Bronchial epithelial cell (primary cell): ENCODE measurements at regions not wholly inside any gene's neighbourhood (a gene's known extent, or its start where the extent isn't known, plus 50 kb on each side); places are given as distances from the start of the nearest gene placed in this dataset.

ENCODE experiments used
- DNase-seq: peaks from one replicate; pipeline ENCODE4 v3.0.0-alpha.2; 2010; ENCODE audit warnings: low read depth
- FAIRE-seq: peaks from 2 replicates; lab custom pipeline; 2011; peaks lifted over from hg19 to GRCh38; lab: Jason Lieb, UNC
- H3K27me3 ChIP-seq: 2 replicates; pipeline ENCODE4 v1.5.1; 2011; ENCODE audit warnings: low read length; ENCODE audit not compliant: control insufficient read depth, insufficient read depth
- H3K36me3 ChIP-seq: 2 replicates; pipeline ENCODE4 v1.5.1; 2011; ENCODE audit warnings: low read length; ENCODE audit not compliant: control insufficient read depth, insufficient read depth
- H3K4me3 ChIP-seq: 2 replicates; pipeline ENCODE4 v1.5.1; 2011; ENCODE audit warnings: mild to moderate bottlenecking, low read depth, low read length, control low read depth
- TF ChIP-seq, protein P1 (sequence below): IDR thresholded peaks from 2 replicates; pipeline ENCODE4 v1.5.1; 2011; ENCODE audit warnings: mild to moderate bottlenecking, moderate library complexity, low read length, control low read depth, inconsistent platforms; ENCODE audit not compliant: insufficient read depth, severe bottlenecking

DNA sequence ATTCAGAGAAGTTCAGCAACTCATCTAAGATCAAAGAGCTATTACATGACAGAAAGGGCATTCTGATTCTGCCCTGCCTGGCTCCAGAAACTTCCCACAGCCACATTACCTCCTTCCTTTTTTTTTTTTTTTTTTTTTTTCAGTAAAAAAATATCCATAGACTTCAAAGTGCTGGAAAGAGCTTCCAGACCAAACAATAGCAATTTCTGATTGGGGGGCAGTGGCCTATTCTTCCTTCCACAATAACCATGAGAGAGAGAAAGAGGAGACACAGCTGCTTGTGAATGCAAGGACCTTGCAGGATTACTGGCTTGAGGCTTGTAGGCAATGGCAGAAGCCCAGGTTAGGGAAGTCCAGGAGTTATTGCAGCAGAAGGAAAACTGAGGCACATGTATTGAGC is 151.0 kb upstream of the TOX3 start:
- DNase-seq (no peak), FAIRE-seq (no peak)
- TF ChIP-seq, protein P1, sequence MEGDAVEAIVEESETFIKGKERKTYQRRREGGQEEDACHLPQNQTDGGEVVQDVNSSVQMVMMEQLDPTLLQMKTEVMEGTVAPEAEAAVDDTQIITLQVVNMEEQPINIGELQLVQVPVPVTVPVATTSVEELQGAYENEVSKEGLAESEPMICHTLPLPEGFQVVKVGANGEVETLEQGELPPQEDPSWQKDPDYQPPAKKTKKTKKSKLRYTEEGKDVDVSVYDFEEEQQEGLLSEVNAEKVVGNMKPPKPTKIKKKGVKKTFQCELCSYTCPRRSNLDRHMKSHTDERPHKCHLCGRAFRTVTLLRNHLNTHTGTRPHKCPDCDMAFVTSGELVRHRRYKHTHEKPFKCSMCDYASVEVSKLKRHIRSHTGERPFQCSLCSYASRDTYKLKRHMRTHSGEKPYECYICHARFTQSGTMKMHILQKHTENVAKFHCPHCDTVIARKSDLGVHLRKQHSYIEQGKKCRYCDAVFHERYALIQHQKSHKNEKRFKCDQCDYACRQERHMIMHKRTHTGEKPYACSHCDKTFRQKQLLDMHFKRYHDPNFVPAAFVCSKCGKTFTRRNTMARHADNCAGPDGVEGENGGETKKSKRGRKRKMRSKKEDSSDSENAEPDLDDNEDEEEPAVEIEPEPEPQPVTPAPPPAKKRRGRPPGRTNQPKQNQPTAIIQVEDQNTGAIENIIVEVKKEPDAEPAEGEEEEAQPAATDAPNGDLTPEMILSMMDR, result no peak
- Histone ChIP-seq H3K36me3 (no peaks in the 10 kb centered on the region), H3K4me3 (no peak overlapping the region), H3K27me3 (no peaks in the 10 kb centered on the region)

DNA sequence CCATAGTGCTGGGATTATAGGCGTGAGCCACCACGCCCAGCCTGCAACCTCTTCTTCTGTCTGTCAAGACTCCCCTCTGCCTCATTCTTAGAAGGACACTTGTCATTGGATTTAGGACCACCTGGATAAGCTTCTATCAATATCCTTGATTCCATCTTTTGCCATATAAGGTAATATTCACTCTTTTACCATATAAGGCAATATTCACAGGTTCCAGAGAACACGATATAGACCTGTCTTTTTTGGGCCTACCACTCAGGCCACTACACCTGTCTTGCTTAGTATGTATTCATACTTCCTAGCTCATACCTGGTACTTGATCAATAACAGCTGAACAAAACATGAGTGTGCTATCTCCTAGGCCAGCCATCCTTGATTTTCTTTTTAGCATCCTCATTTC is 149.2 kb upstream of the TOX3 start:
- Histone ChIP-seq H3K36me3 (no peaks in the 10 kb centered on the region), H3K4me3 (no peak overlapping the region), H3K27me3 (no peaks in the 10 kb centered on the region)
- TF ChIP-seq, protein P1, result no peak
- DNase-seq (no peak), FAIRE-seq (no peak)

DNA sequence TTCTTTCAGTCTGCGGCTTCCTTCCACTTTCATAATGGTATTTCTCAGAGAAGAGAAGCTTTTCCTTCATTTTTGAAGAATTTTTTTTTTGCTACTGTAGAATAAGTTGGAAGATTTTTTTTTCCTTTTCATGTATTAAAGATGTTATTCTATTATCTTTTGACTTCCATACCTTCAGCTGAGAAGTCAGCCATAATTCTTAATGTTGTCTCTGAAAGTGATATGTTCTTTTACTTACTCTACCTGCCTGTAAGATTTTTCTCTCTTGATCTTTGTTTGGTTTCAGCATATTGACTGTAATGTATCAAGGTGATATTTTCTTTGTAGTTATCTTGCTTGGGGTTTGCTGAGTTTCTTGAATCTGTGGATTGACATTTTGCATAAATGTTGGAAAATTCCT is 143.5 kb upstream of the TOX3 start:
- H3K4me3 ChIP-seq, result no peak overlapping the region
- no peaks in the 10 kb centered on the region for H3K27me3 ChIP-seq
- FAIRE-seq (no peak), DNase-seq (no peak)
- H3K36me3 ChIP-seq, result no peaks in the 10 kb centered on the region
- TF ChIP-seq, protein P1, result no peak

DNA sequence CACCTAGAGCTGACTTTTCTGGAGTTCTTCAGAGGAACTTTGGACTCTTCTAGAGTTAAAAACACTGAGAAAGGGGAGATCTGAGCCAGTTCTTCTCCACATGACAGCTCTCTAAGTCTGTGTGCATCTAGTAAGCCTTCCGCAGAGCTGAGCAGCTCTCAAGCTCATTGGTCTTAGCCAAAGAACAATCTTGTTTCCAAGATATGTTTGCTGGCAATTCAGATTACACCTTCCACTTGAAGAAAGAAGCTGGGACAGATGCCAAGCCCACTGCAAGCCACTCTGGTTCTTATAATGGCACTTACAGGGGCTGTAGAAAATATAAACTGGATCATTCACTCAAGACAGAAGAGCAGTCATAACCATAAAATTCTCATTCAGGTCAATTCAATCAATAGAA is 134.1 kb upstream of the TOX3 start:
- DNase-seq (no peak), FAIRE-seq (peak; percentile 18)
- Histone ChIP-seq H3K27me3 (no peaks in the 10 kb centered on the region), H3K36me3 (no peaks in the 10 kb centered on the region), H3K4me3 (no peak overlapping the region)
- TF ChIP-seq, protein P1, result no peak

DNA sequence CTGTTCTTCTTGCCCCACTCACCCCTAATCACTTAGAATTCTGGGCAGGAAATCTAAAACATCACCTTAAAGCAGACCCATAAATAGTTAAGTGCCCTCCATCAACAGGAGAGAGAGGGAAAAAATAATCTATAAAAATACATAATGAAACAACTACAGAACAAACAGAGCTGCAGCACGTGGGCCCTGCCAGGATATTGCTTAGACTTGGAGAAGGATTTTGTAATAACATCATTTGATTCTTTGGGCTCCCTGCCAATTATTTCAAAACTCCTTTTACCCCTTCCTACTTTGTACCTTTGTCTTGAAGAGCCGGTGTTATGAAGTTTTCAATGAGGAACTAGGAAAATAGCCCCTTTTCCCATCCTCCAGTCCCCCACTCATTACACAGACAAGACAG is 130.6 kb upstream of the TOX3 start:
- Histone ChIP-seq H3K4me3 (no peak overlapping the region), H3K36me3 (no peaks in the 10 kb centered on the region), H3K27me3 (no peaks in the 10 kb centered on the region)
- DNase-seq (peak; percentile 38), FAIRE-seq (no peak)
- TF ChIP-seq, protein P1, result no peak

DNA sequence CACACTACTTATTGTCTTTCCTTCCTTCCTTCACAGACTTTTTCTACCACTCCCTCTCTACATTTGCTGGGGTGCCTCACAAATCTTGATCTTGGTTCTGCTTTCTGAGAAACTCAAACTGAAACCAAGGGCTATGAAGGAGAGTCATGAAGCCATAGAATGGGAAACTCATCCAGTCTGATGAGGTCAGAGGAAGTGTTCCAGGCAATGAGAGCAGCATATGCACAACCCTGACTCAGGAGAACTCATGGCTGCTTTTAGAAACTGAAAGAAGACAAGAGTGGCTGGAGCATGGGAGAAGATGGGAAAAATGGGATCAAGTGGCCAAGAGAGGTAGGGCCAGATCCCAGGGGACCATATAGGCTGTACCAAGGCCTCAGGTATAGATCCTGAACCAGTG is 130.0 kb upstream of the TOX3 start:
- DNase-seq (peak; percentile 51), FAIRE-seq (no peak)
- Histone ChIP-seq H3K27me3 (no peaks in the 10 kb centered on the region), H3K36me3 (no peaks in the 10 kb centered on the region), H3K4me3 (no peak overlapping the region)
- TF ChIP-seq, protein P1, result no peak
